ENCODE measurements at regions not wholly inside any gene's neighbourhood (a gene's known extent, or its start where the extent isn't known, plus 50 kb on each side); places are given as distances from the start of the nearest gene placed in this dataset.

- no peak for TF ChIP-seq POLR2AphosphoS5 (IDR thresholded peaks at IDR 0.05; ENCODE audit: insufficient read depth in 1 of 2, low read depth in 1 of 2)
- no peak for TF ChIP-seq POLR2A (IDR thresholded peaks at IDR 0.05)
- TF ChIP-seq CTCF (IDR thresholded peaks at IDR 0.05): no peak
These were observed 184.7 kb upstream of the HCCS start for GRCh38 chrX:10926404-10926803.

GRCh38 chrX:10926891-10927290 is 184.2 kb upstream of the HCCS start:
- Histone ChIP-seq H3K4me1 (no peaks in the 10 kb centered on the region), H3K36me3 (no peaks in the 10 kb centered on the region), H3K9me3 (no peaks in the 10 kb centered on the region), H3K27ac (no peak overlapping the region), H3K27me3 (no peaks in the 10 kb centered on the region), H3K4me3 (no peak overlapping the region)
- no peak for DNase-seq (ENCODE audit: extremely low spot score in 2 of 2)
- intact Hi-C loops (cut with DNase I): no loop called here
- TF ChIP-seq POLR2A (IDR thresholded peaks at IDR 0.05): no peak
- no peak for TF ChIP-seq POLR2AphosphoS5 (IDR thresholded peaks at IDR 0.05; ENCODE audit: insufficient read depth in 1 of 2, low read depth in 1 of 2)
- no peak for TF ChIP-seq CTCF (IDR thresholded peaks at IDR 0.05)

More at GRCh38 chrX:10926404-10926803, 184.7 kb upstream of the HCCS start:
- no peak overlapping the region for H3K4me3 ChIP-seq
- H3K27me3 ChIP-seq: no peaks in the 10 kb centered on the region
- H3K4me1 ChIP-seq: no peaks in the 10 kb centered on the region
- no peaks in the 10 kb centered on the region for H3K9me3 ChIP-seq
- no peak overlapping the region for H3K27ac ChIP-seq
- H3K36me3 ChIP-seq: no peaks in the 10 kb centered on the region
- no peak for DNase-seq (ENCODE audit: extremely low spot score in 2 of 2)
- intact Hi-C loops (cut with DNase I): no loop called here

GRCh38 chrX:10929747-10930146 is 181.4 kb upstream of the HCCS start:
- Histone ChIP-seq H3K27ac (no peak overlapping the region), H3K9me3 (no peaks in the 10 kb centered on the region), H3K4me1 (no peaks in the 10 kb centered on the region), H3K36me3 (no peaks in the 10 kb centered on the region), H3K4me3 (no peak overlapping the region), H3K27me3 (no peaks in the 10 kb centered on the region)
- intact Hi-C loops (cut with DNase I): no loop called here
- DNase-seq (ENCODE audit: extremely low spot score in 2 of 2): no peak
- TF ChIP-seq POLR2AphosphoS5 (IDR thresholded peaks at IDR 0.05; ENCODE audit: insufficient read depth in 1 of 2, low read depth in 1 of 2) (no peak), CTCF (IDR thresholded peaks at IDR 0.05) (no peak), POLR2A (IDR thresholded peaks at IDR 0.05) (no peak)

GRCh38 chrX:10930151-10930550 is 181.0 kb upstream of the HCCS start:
- no peaks in the 10 kb centered on the region for H3K27me3 ChIP-seq
- H3K4me1 ChIP-seq: no peaks in the 10 kb centered on the region
- no peak overlapping the region for H3K27ac ChIP-seq
- intact Hi-C loops (cut with DNase I): no loop called here
- H3K4me3 ChIP-seq: no peak overlapping the region
- H3K36me3 ChIP-seq: no peaks in the 10 kb centered on the region
- TF ChIP-seq POLR2AphosphoS5 (IDR thresholded peaks at IDR 0.05; ENCODE audit: insufficient read depth in 1 of 2, low read depth in 1 of 2): no peak
- no peak for TF ChIP-seq CTCF (IDR thresholded peaks at IDR 0.05)
- TF ChIP-seq POLR2A (IDR thresholded peaks at IDR 0.05): no peak
- DNase-seq (ENCODE audit: extremely low spot score in 2 of 2): no peak
- H3K9me3 ChIP-seq: no peaks in the 10 kb centered on the region

- Histone ChIP-seq H3K4me3 (no peak overlapping the region), H3K27ac (no peak overlapping the region)
- TF ChIP-seq POLR2AphosphoS5 (IDR thresholded peaks at IDR 0.05; ENCODE audit: insufficient read depth in 1 of 2, low read depth in 1 of 2): no peak
These were observed 179.2 kb upstream of the HCCS start for GRCh38 chrX:10931976-10932375.

More at GRCh38 chrX:10931976-10932375, 179.2 kb upstream of the HCCS start:
- Histone ChIP-seq H3K9me3 (no peaks in the 10 kb centered on the region), H3K4me1 (no peaks in the 10 kb centered on the region), H3K36me3 (no peaks in the 10 kb centered on the region), H3K27me3 (no peaks in the 10 kb centered on the region)
- DNase-seq (ENCODE audit: extremely low spot score in 2 of 2): no peak
- intact Hi-C loops (cut with DNase I): no loop called here
